K562 (cell line): ENCODE measurements at regions not wholly inside any gene's neighbourhood (a gene's known extent, or its start where the extent isn't known, plus 50 kb on each side); places are given as distances from the start of the nearest gene placed in this dataset.

Experiments
- ATAC-seq: fragments of 200-7000 bp; cut with Tn5 transposase; 3 replicates; pipeline ENCODE4 v1.9.1; 2020; ENCODE audit warnings: moderate library complexity
- BruUV-seq: library from RNA; stranded (reverse); fragments of 400-500 nt; replicated peaks from 2 replicates; lab custom pipeline; 2021; lab: Mats Ljungman, UMichigan
- CTCF ChIA-PET: fragments of 300-600 bp; formaldehyde crosslinking; extraction: SDS; loops from one replicate; lab custom pipeline; 2021; ENCODE audit warnings: low intra/inter-chr PET ratio; lab: Yijun Ruan, JAX
- POLR2A ChIA-PET: fragments of 300-600, 350-650 bp; sonication (Branson Sonifier 250); formaldehyde crosslinking; extraction: SDS; loops from one replicate; lab custom pipeline; 2021; ENCODE audit warnings: antibody characterized with exemption, inconsistent platforms; lab: Yijun Ruan, JAX
- DNase-seq, 4 experiments: peaks; one replicate each; pipeline versions ENCODE4 v3.0.0 to v3.0.0-alpha.2; 2011 to 2018; ENCODE audit warnings: low spot score in 3 of 4, mixed read lengths in 3 of 4; ENCODE audit errors: extremely low read depth in 1 of 4
- FAIRE-seq: peaks from 2 replicates; lab custom pipeline; 2011; peaks lifted over from hg19 to GRCh38; lab: Jason Lieb, UNC
- H2AFZ ChIP-seq: 2 replicates; pipeline ENCODE4 v1.6.0; 2011; ENCODE audit warnings: low read depth, low read length, control low read depth, inconsistent platforms
- H3K27ac ChIP-seq: fragments of 200-600 bp; 3 replicates; pipeline ENCODE4 v1.8.0; 2011; ENCODE audit warnings: low read depth, mild to moderate bottlenecking, control low read depth, inconsistent platforms, low read length, moderate library complexity, mixed read lengths; ENCODE audit errors: extremely low read depth
- H3K27me3 ChIP-seq, 2 experiments: fragments of 300-600 bp in 1 of 2; 2 replicates in 1 of 2; 3 replicates in 1 of 2; pipeline versions ENCODE4 v1.6.0 to v1.8.0; 2011; ENCODE audit warnings: inconsistent platforms in 2 of 2, low read length in 2 of 2, mild to moderate bottlenecking in 1 of 2, mixed read lengths in 1 of 2, moderate library complexity in 1 of 2; ENCODE audit not compliant: control insufficient read depth in 2 of 2, insufficient read depth in 2 of 2
- H3K36me3 ChIP-seq: fragments of 300-600 bp; 3 replicates; pipeline ENCODE4 v1.8.0; 2011; ENCODE audit warnings: mild to moderate bottlenecking, low read length, inconsistent platforms; ENCODE audit not compliant: control insufficient read depth, insufficient read depth
- H3K4me1 ChIP-seq, 2 experiments: fragments of 200-600 bp in 1 of 2; replicated peaks in 1 of 2; 2 replicates in 1 of 2; 3 replicates in 1 of 2; pipeline versions ENCODE4 v1.5.1 to v1.8.0; 2011; ENCODE audit warnings: inconsistent platforms in 2 of 2, low read length in 2 of 2, mild to moderate bottlenecking in 1 of 2, mixed read lengths in 1 of 2, moderate library complexity in 1 of 2; ENCODE audit not compliant: control insufficient read depth in 2 of 2, insufficient read depth in 2 of 2
- H3K4me2 ChIP-seq: 2 replicates; pipeline ENCODE4 v1.6.1; 2011; ENCODE audit warnings: low read length, control low read depth, inconsistent platforms, mixed read lengths; ENCODE audit not compliant: insufficient read depth
- H3K4me3 ChIP-seq: fragments of 200-600 bp; sonication (generic), shearing (Covaris generic); 2 replicates; pipeline ENCODE4 v1.5.1; 2016; ENCODE audit warnings: control low read depth, inconsistent platforms
- H3K79me2 ChIP-seq: fragments of 200-600 bp; 3 replicates; pipeline ENCODE4 v1.8.0; 2011; ENCODE audit warnings: low read length, inconsistent platforms; ENCODE audit not compliant: control insufficient read depth, insufficient read depth
- H3K9ac ChIP-seq, 2 experiments: 2 replicates each; pipeline versions ENCODE4 v1.6.0 to v1.6.1; 2011; ENCODE audit warnings: low read depth in 2 of 2, low read length in 2 of 2, control low read depth in 1 of 2, inconsistent platforms in 1 of 2, mild to moderate bottlenecking in 1 of 2, mixed read lengths in 1 of 2; ENCODE audit not compliant: insufficient read depth in 1 of 2
- H3K9me1 ChIP-seq: one replicate; pipeline ENCODE4 v1.6.0; 2011; ENCODE audit warnings: inconsistent platforms, mild to moderate bottlenecking, low read length, moderate library complexity; ENCODE audit not compliant: control insufficient read depth, insufficient read depth
- H3K9me3 ChIP-seq: replicated peaks from 2 replicates; pipeline ENCODE4 v1.5.1; 2011; ENCODE audit warnings: low read depth, low read length, inconsistent platforms; ENCODE audit not compliant: control insufficient read depth, insufficient read depth
- H4K20me1 ChIP-seq: replicated peaks from 2 replicates; pipeline ENCODE4 v1.6.1; 2011; ENCODE audit warnings: low read length, inconsistent platforms, mixed read lengths; ENCODE audit not compliant: control insufficient read depth, insufficient read depth
- ARNT ChIP-seq, 2 experiments: fragments of 450-650 bp; IDR thresholded peaks; 2 replicates each; pipeline ENCODE4 v1.6.1; 2016; ENCODE audit warnings: mild to moderate bottlenecking in 1 of 2
- FIP1L1 ChIP-seq: fragments of 200-400 bp; formaldehyde crosslinking; IDR thresholded peaks from 2 replicates; pipeline ENCODE4 v1.6.1; 2018; ENCODE audit warnings: mild to moderate bottlenecking, low read depth, low read length; ENCODE audit not compliant: poor library complexity, severe bottlenecking
- KDM2B ChIP-seq: fragments of 250-450 bp; sonication (Bioruptor Pico); IDR thresholded peaks from 2 replicates; pipeline ENCODE4 v1.8.0; 2021; ENCODE audit warnings: mild to moderate bottlenecking, moderate library complexity
- NFATC3 ChIP-seq: fragments of 450-650 bp; IDR thresholded peaks from 2 replicates; pipeline ENCODE4 v1.6.1; 2017; ENCODE audit warnings: mild to moderate bottlenecking
- RFX1 ChIP-seq: fragments of 450-650 bp; IDR thresholded peaks from 2 replicates; pipeline ENCODE4 v1.6.1; 2016; ENCODE audit warnings: mild to moderate bottlenecking, moderate library complexity
- TSC22D4 ChIP-seq: fragments of 450-650 bp; IDR thresholded peaks from 2 replicates; pipeline ENCODE4 v1.6.1; 2016; ENCODE audit warnings: missing genetic modification characterization, missing biosample characterization, control low read depth
- ZNF23 ChIP-seq: fragments of 250-450 bp; sonication (Bioruptor Pico); IDR thresholded peaks from 2 replicates; pipeline ENCODE4 v1.4.0; 2020; ENCODE audit warnings: mild to moderate bottlenecking
- ZNF263 ChIP-seq: sonication (generic); formaldehyde crosslinking; IDR thresholded peaks from 2 replicates; pipeline ENCODE4 v1.8.0; 2022; ENCODE audit warnings: mild to moderate bottlenecking, missing genetic modification reagents, borderline replicate concordance
- ZNF76 ChIP-seq: fragments of 250-450 bp; sonication (Bioruptor Pico); IDR thresholded peaks from 2 replicates; pipeline ENCODE4 v1.4.0; 2020; ENCODE audit warnings: mild to moderate bottlenecking, moderate library complexity, borderline replicate concordance
- WGBS: fragments of 100-300 bp; shearing (Covaris generic); methylation state at CpG from one replicate; pipeline ENCODE4 v1.1.6; 2016; ENCODE audit warnings: low coverage, mixed read lengths; ENCODE audit not compliant: insufficient coverage; ENCODE audit errors: missing lambda C conversion rate; 5-methylcytosine and 5-hydroxymethylcytosine counted together
- in situ Hi-C: fragments of 300-500 bp; cut with MboI; formaldehyde crosslinking; loops from 4 replicates; pipeline ENCODE4 v1.15.0; 2018; ENCODE audit warnings: inconsistent platforms, mixed read lengths
- intact Hi-C: fragments of 100-400 bp; cut with micrococcal nuclease; formaldehyde crosslinking; loops from 2 replicates; pipeline ENCODE4 v1.14.2; 2022
- TF ChIP-seq, protein P1 (sequence below), 2 experiments: fragments of 450-650 bp in 1 of 2; IDR thresholded peaks; 2 replicates each; pipeline ENCODE4 v1.6.1; 2011 to 2017; ENCODE audit warnings: low read depth in 2 of 2, antibody characterized with exemption in 1 of 2, borderline replicate concordance in 1 of 2, low read length in 1 of 2, mild to moderate bottlenecking in 1 of 2, mixed read lengths in 1 of 2; ENCODE audit not compliant: control insufficient read depth in 1 of 2
- TF ChIP-seq, protein P2 (sequence below), 2 experiments: fragments of 450-650 bp; IDR thresholded peaks; 2 replicates each; pipeline ENCODE4 v1.6.1; 2016

DNA sequence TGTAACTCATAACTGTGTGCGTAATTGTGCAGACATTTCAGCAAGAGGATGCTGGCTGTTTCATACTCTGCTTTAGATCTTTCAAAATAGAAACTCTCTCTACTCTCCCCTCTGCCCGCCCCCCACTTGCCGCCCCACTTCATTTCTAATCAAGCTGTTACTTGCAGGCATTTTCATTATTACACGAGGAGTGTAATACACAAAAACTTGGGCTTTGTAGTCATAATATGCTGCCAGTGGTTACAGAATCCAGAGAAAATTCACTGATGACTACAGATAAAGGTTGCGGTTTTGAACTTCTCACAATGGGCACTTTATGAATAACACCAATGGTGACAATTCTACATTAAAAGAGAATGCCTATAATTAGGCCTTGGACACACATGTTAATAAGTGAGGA lies 194.0 kb upstream of the POU3F2 start (continued):
- TF ChIP-seq, protein P1, sequence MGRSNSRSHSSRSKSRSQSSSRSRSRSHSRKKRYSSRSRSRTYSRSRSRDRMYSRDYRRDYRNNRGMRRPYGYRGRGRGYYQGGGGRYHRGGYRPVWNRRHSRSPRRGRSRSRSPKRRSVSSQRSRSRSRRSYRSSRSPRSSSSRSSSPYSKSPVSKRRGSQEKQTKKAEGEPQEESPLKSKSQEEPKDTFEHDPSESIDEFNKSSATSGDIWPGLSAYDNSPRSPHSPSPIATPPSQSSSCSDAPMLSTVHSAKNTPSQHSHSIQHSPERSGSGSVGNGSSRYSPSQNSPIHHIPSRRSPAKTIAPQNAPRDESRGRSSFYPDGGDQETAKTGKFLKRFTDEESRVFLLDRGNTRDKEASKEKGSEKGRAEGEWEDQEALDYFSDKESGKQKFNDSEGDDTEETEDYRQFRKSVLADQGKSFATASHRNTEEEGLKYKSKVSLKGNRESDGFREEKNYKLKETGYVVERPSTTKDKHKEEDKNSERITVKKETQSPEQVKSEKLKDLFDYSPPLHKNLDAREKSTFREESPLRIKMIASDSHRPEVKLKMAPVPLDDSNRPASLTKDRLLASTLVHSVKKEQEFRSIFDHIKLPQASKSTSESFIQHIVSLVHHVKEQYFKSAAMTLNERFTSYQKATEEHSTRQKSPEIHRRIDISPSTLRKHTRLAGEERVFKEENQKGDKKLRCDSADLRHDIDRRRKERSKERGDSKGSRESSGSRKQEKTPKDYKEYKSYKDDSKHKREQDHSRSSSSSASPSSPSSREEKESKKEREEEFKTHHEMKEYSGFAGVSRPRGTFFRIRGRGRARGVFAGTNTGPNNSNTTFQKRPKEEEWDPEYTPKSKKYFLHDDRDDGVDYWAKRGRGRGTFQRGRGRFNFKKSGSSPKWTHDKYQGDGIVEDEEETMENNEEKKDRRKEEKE (IDR thresholded peaks at IDR 0.05; ENCODE audit: borderline replicate concordance in 1 of 2, control insufficient read depth in 1 of 2, low read depth in 2 of 2, low read length in 1 of 2), result no peak
- TF ChIP-seq RFX1 (no peak), ZNF263 (no peak), NFATC3 (no peak)

DNA sequence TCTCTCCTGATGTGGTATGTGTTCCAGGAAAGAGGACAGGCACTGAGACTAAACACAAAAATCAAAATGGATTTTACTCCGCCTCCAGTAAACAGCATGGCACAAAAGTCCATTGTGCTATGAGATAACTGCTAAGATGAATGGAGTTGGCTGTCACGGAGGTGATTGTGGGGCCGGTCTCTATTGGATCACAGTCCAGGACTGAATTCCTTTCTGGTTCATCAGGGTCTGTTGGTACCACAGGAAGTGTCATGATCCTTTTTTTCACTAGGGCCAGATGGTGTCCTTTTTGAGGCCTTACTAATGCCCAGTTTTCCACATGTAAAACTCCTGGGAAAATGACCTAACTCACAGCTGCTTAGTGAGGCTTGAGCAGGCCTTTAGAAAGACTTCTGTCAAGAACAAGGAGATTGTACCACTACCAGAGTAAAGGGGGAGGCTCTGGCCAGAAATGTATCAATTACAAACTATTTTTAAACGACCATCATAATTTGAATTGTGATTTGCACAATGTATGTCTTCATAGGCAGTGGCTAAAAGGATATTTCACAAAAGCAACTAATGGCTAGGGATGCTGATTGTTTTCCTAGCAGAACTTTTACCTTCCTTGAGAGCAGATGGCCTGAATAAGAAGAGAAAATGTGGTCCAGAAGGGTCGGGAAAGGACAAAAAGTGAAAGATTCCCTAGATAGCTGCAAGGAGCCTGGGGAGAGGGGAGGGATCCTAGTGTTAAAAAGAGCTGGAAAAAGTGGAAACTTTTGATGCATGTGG lies 192.2 kb upstream of the POU3F2 start:
- intact Hi-C loops, result no loop called here
- Histone ChIP-seq H3K9me3 (no peaks in the 10 kb centered on the region), H4K20me1 (no peaks in the 10 kb centered on the region), H3K27me3 (no peaks in the 10 kb centered on the region), H3K9ac (no peak overlapping the region), H3K9me1 (no peaks in the 10 kb centered on the region), H3K4me3 (no peak overlapping the region), H3K36me3 (no peaks in the 10 kb centered on the region), H2AFZ (no peak overlapping the region), H3K4me2 (no peak overlapping the region), H3K4me1 (no peaks in the 10 kb centered on the region), H3K79me2 (no peaks in the 10 kb centered on the region), H3K27ac (no peak overlapping the region)
- ATAC-seq, result no peak
- WGBS, result 1% methylated on average over 5 of the region's 5 CpGs
- no peak for TF ChIP-seq ZNF23 (CRISPR knock-in tag)
- no peak for TF ChIP-seq ARNT (IDR thresholded peaks at IDR 0.05)
- TF ChIP-seq, protein P2, sequence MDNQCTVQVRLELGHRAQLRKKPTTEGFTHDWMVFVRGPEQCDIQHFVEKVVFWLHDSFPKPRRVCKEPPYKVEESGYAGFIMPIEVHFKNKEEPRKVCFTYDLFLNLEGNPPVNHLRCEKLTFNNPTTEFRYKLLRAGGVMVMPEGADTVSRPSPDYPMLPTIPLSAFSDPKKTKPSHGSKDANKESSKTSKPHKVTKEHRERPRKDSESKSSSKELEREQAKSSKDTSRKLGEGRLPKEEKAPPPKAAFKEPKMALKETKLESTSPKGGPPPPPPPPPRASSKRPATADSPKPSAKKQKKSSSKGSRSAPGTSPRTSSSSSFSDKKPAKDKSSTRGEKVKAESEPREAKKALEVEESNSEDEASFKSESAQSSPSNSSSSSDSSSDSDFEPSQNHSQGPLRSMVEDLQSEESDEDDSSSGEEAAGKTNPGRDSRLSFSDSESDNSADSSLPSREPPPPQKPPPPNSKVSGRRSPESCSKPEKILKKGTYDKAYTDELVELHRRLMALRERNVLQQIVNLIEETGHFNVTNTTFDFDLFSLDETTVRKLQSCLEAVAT (IDR thresholded peaks at IDR 0.05), result no peak
- TF ChIP-seq ZNF76 (CRISPR knock-in tag), result no peak
- no peak for TF ChIP-seq TSC22D4 (tag)
- no peak for TF ChIP-seq KDM2B (CRISPR knock-in tag)
- no peak for TF ChIP-seq FIP1L1
- CTCF ChIA-PET, result no interaction called here
- POLR2A ChIA-PET, result interaction anchor here (0.6 kb wide), 1 partner anchor 10 kb away, joined by 3 read pairs; no protein-coding TSS in a partner anchor
- no peak for FAIRE-seq
- BruUV-seq, result no TSS peak
- in situ Hi-C loops, result no loop called here
- DNase-seq, result no peak
